CD4-positive, alpha-beta T cell treated with Interleukin-10 for 1 hour (primary cell): ENCODE measurements at regions not wholly inside any gene's neighbourhood (a gene's known extent, or its start where the extent isn't known, plus 50 kb on each side); places are given as distances from the start of the nearest gene placed in this dataset.
"Not testable (repeated sequence)": the region's sequence is repeated elsewhere in the genome, so short reads cannot be mapped to it uniquely, and the experiment has no call there.

Experiments
- DNase-seq: peaks from one replicate; pipeline ENCODE4 v3.0.0-alpha.2; 2020

GRCh38 chr1:81738875-81739274 is 61.9 kb upstream of the ADGRL2 start:
- no peak for DNase-seq

- no peak for DNase-seq
Measured at GRCh38 chr1:81733480-81733879, 67.3 kb upstream of the ADGRL2 start.

- no peak for DNase-seq
Measured at GRCh38 chr1:81731989-81732388, 68.7 kb upstream of the ADGRL2 start.

- DNase-seq, result no peak
Measured at GRCh38 chr1:81730881-81731280, 69.9 kb upstream of the ADGRL2 start.

GRCh38 chr1:81730299-81730698 is 70.4 kb upstream of the ADGRL2 start:
- not testable (repeated sequence) for DNase-seq

- no peak for DNase-seq
Measured at GRCh38 chr1:81729818-81730217, 70.9 kb upstream of the ADGRL2 start.

- DNase-seq, result no peak
Measured at GRCh38 chr1:81729239-81729638, 71.5 kb upstream of the ADGRL2 start.

GRCh38 chr1:81725823-81726222 is 74.9 kb upstream of the ADGRL2 start:
- DNase-seq, result no peak

GRCh38 chr1:81722631-81723328 is 78.0 kb upstream of the ADGRL2 start:
- DNase-seq, result not testable (repeated sequence)

- DNase-seq, result not testable (repeated sequence)
Measured at GRCh38 chr1:81720256-81720655, 80.5 kb upstream of the ADGRL2 start.

GRCh38 chr1:81717230-81717629 is 83.5 kb upstream of the ADGRL2 start:
- no peak for DNase-seq

- DNase-seq, result no peak
Measured at GRCh38 chr1:81715391-81715790, 85.3 kb upstream of the ADGRL2 start.

GRCh38 chr1:81714636-81715035 is 86.1 kb upstream of the ADGRL2 start:
- DNase-seq, result no peak

GRCh38 chr1:81712425-81712824 is 88.3 kb upstream of the ADGRL2 start:
- DNase-seq, result no peak

GRCh38 chr1:81710857-81711256 is 89.9 kb upstream of the ADGRL2 start:
- no peak for DNase-seq

- DNase-seq, result no peak
Measured at GRCh38 chr1:81708250-81708649, 92.5 kb upstream of the ADGRL2 start.

GRCh38 chr1:81706650-81707435 is 93.9 kb upstream of the ADGRL2 start:
- DNase-seq, result no peak

- DNase-seq, result no peak
Measured at GRCh38 chr1:81703756-81704463, 96.8 kb upstream of the ADGRL2 start.

GRCh38 chr1:81703391-81703755 is 97.4 kb upstream of the ADGRL2 start:
- no peak for DNase-seq

GRCh38 chr1:81702903-81703302 is 97.8 kb upstream of the ADGRL2 start:
- no peak for DNase-seq

- no peak for DNase-seq
Measured at GRCh38 chr1:81702079-81702715, 98.5 kb upstream of the ADGRL2 start.

GRCh38 chr1:81700728-81701470 is 99.8 kb upstream of the ADGRL2 start:
- no peak for DNase-seq

GRCh38 chr1:81699234-81699633 is 101.5 kb upstream of the ADGRL2 start:
- DNase-seq, result no peak
